Activated naive CD8-positive, alpha-beta T cell treated with anti-CD3 and anti-CD28 coated beads for 36 hours (primary cell): ENCODE measurements at regions not wholly inside any gene's neighbourhood (a gene's known extent, or its start where the extent isn't known, plus 50 kb on each side); places are given as distances from the start of the nearest gene placed in this dataset.
"Not testable (repeated sequence)": the region's sequence is repeated elsewhere in the genome, so short reads cannot be mapped to it uniquely, and the experiment has no call there.

Experiments used
- DNase-seq: peaks from one replicate; pipeline ENCODE4 v3.0.0; 2021
- H3K27ac Mint-ChIP-seq: one replicate; pipeline ENCODE4 v1.8.0; 2022; ENCODE audit warnings: mild to moderate bottlenecking, moderate library complexity, mixed read lengths
- H3K27me3 Mint-ChIP-seq: one replicate; pipeline ENCODE4 v1.8.0; 2022; ENCODE audit warnings: mild to moderate bottlenecking, mixed read lengths
- H3K36me3 Mint-ChIP-seq: one replicate; pipeline ENCODE4 v1.8.0; 2021; ENCODE audit warnings: mild to moderate bottlenecking, mixed read lengths
- H3K4me1 Mint-ChIP-seq: one replicate; pipeline ENCODE4 v1.8.0; 2021; ENCODE audit warnings: mixed read lengths
- H3K4me3 Mint-ChIP-seq: one replicate; pipeline ENCODE4 v1.8.0; 2022; ENCODE audit warnings: mild to moderate bottlenecking, moderate library complexity, mixed read lengths
- H3K9me3 Mint-ChIP-seq: one replicate; pipeline ENCODE4 v1.8.0; 2022; ENCODE audit warnings: mixed read lengths

DNA sequence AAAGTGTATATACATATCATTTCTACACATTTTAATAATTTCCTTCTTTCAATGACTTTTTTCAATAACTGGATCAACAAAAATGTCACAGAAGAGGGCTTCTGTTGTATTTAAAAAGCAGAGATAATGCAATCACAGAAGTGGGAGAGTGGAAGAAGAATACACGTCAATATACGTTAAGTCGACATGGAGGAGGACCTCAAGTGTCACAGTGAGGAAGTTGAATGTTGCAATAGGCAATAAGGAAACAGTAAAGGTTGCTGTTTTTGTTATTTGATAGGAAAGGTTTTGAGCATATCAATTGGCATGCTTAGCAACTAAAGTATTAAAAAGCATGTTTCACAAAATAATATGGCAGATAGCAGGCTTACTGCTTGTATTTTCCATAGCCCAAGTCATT is 184.0 kb upstream of the NR4A3 start:
- Mint-ChIP-seq H3K27ac (no peak overlapping the region), H3K4me1 (no peaks in the 10 kb centered on the region), H3K27me3 (no peaks in the 10 kb centered on the region), H3K9me3 (peaks cover 3% of the 10 kb centered on the region), H3K4me3 (no peak overlapping the region), H3K36me3 (no peaks in the 10 kb centered on the region)
- DNase-seq: no peak

DNA sequence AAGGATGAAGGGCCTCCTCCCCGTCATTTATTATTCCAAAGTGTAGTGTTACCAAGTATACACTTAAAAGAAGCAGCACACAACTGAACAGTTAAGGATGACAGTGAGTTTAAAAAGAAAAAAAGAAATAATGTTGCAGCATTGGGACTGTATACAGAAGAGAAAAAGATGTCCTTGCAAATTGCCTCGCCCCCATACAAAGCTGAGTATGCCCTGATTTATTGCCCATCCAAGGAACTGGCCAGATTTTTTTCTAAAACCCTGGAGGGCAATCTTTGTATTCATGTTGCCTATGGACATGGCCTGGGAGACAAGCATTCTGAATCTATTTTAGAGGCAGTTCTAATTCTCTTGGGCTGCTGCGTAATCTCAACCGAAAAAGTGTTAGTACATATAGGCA is 182.7 kb upstream of the NR4A3 start:
- H3K27me3 Mint-ChIP-seq: no peaks in the 10 kb centered on the region
- no peak overlapping the region for H3K27ac Mint-ChIP-seq

DNA sequence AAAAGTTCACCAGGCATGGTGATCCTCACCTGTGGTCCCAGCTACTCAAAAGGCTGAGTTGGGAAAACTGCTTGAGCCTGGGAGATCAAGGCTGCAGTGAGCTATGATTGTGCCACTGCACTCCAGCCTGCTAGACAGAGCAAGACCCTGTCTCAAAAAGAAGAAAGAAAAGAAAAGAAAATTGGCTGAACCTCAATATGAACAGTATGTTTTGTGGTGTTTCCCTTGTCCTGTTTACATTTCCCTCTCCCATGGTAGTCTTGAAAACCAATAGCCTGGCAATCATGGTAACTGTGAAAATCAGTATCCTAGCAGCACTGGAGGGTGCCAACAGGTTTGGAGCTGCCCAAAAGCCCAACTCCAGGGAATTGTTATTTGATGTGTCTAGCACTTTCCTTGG is 174.1 kb upstream of the NR4A3 start:
- DNase-seq: no peak
- Mint-ChIP-seq H3K27me3 (no peaks in the 10 kb centered on the region), H3K36me3 (no peaks in the 10 kb centered on the region), H3K9me3 (peaks cover 11% of the 10 kb centered on the region), H3K27ac (no peak overlapping the region), H3K4me3 (no peak overlapping the region), H3K4me1 (no peaks in the 10 kb centered on the region)

More for the DNA sequence above, 182.7 kb upstream of the NR4A3 start:
- H3K4me1 Mint-ChIP-seq: no peaks in the 10 kb centered on the region
- no peak for DNase-seq
- H3K36me3 Mint-ChIP-seq: no peaks in the 10 kb centered on the region
- peaks cover 3% of the 10 kb centered on the region for H3K9me3 Mint-ChIP-seq
- no peak overlapping the region for H3K4me3 Mint-ChIP-seq

DNA sequence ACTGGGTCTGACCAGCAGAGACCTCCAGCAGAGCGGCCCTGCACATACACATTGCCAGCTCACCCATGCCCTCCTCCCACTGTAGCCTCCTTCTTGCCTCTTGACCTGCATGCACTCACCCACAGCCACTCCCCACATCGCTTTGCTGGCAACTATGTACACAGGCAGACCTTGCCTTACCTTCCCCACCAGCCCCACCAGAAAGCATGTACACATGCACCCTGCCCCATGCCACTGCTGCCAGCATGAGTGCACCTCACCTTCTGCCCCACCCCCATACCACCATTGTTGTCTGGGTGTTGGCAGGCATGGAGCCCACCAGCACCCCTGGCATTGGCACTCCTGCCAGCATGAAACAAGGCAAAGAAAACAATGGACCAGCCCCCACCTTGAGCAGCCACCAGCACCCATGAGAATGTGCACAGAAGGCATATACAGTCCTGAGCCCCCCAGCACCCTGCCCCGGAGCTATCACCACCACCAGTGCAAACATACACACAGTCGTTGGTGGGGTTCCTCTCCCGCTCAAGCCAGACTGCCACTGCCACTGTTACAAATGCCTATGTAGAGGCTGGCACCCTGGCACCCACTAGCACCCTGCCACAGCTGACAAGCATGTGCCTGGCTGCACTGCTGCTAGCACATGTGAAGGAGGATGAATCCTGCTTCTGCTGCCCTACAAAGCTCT is 171.4 kb upstream of the NR4A3 start:
- Mint-ChIP-seq H3K27me3 (no peaks in the 10 kb centered on the region), H3K36me3 (no peaks in the 10 kb centered on the region), H3K27ac (no peak overlapping the region)

DNA sequence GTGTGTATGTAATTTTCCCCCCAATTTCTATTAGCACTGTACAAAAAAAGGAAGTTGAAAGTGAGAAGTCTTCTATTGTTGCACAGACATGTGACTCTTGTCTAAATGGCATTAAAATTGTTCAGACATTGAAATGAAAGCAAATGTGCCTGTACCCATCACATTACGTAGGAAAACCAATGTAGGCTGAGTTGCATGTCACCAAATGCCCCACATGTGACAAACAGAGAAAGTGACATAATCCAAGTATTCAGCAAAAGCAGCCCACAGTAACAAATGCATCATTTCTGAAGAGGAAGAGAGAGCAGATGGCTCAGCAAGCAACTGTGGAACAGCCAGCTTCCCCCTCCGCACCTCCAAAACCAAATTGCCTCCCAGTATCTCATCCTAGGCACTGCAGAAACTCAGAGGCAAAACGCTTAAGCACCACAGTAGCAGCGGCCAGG is 161.5 kb upstream of the NR4A3 start:
- Mint-ChIP-seq H3K9me3 (no peaks in the 10 kb centered on the region), H3K27ac (no peak overlapping the region), H3K36me3 (no peaks in the 10 kb centered on the region), H3K4me1 (peaks cover 2% of the 10 kb centered on the region), H3K27me3 (peaks cover 8% of the 10 kb centered on the region), H3K4me3 (no peak overlapping the region)
- no peak for DNase-seq

More for the DNA sequence above, 171.4 kb upstream of the NR4A3 start:
- Mint-ChIP-seq H3K4me1 (no peaks in the 10 kb centered on the region), H3K4me3 (no peak overlapping the region), H3K9me3 (peaks cover 25% of the 10 kb centered on the region)
- no peak for DNase-seq

DNA sequence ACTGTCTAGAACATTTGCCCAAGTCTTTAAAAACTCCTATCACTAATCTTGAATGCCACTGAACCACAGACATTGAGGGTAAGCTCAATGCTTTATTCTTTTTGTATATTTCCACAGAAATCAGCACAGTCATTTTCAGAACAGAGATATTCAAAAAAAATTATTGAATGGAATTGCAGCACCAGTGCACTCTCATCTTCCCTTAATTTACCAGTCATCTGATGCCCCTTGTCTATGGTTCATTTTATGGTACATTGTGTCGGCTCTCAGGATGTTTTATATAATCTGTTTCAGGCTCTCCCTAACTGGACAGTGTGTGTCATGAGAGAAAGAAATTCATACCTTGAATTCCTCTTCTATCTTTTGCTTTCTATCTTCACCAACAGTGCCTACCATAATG is 158.4 kb upstream of the NR4A3 start:
- peaks cover 8% of the 10 kb centered on the region for H3K27me3 Mint-ChIP-seq
- no peak overlapping the region for H3K27ac Mint-ChIP-seq
- peaks cover 6% of the 10 kb centered on the region for H3K4me1 Mint-ChIP-seq
- no peak for DNase-seq
- H3K4me3 Mint-ChIP-seq: no peak overlapping the region
- H3K9me3 Mint-ChIP-seq: no peaks in the 10 kb centered on the region
- H3K36me3 Mint-ChIP-seq: no peaks in the 10 kb centered on the region

DNA sequence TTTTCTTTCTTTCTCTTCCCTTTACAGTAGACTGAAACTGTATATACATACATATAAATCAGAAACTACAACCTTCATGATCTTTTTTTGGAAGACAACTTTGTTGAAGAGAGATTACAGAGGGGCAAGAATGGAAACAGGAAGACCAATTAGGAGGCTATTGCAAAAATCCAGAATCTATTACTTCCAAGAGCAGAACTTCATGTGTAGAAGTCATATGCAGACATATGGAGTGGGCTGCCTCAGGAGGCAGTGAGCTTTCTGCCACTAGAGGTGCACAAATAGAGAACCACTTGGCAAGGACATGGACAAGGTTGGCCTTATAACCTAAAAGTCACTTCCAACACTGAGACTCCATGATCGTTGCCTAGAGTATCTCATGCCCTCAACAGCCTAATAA is 157.8 kb upstream of the NR4A3 start:
- Mint-ChIP-seq H3K4me1 (peaks cover 6% of the 10 kb centered on the region), H3K27me3 (peaks cover 8% of the 10 kb centered on the region), H3K27ac (no peak overlapping the region), H3K9me3 (no peaks in the 10 kb centered on the region), H3K4me3 (no peak overlapping the region), H3K36me3 (no peaks in the 10 kb centered on the region)
- no peak for DNase-seq

DNA sequence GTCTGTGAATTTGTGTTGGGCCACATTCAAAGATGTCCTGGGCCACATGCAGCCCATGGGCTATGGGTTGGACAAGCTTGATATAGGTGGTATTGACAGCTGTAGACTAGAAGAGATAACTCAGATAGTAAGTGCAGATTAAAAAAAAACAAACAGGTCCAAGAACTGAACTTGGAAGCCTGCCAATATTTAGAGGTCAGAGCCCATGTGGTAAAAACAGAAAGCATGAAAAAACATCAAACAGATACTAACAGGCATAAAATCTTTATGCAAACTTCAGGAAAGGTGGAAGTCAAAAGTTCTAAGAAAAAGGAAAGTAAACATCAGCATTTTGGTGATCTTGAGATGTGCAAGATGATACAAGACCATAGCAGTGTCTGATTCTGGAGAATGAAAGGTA is 155.1 kb upstream of the NR4A3 start:
- H3K4me3 Mint-ChIP-seq: no peak overlapping the region
- H3K9me3 Mint-ChIP-seq: no peaks in the 10 kb centered on the region
- peaks cover 8% of the 10 kb centered on the region for H3K27me3 Mint-ChIP-seq
- no peak overlapping the region for H3K27ac Mint-ChIP-seq
- DNase-seq: no peak
- H3K36me3 Mint-ChIP-seq: no peaks in the 10 kb centered on the region
- H3K4me1 Mint-ChIP-seq: peaks cover 4% of the 10 kb centered on the region

DNA sequence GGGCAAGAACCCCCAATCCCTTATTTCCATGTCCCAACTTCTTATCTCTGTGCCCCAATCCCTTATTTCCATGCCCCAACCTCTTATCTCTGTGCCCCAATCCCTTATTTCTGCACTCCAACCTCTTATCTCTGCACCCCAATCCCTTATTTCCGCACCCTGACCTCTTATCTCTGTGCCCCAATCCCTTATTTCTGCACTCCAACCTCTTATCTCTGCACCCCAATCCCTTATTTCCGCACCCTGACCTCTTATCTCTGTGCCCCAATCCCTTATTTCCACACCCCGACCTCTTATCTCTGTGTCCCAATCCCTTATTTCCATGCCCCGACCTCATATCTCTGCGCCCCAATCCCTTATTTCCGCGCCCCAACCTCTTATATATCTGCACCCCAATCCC is 150.8 kb upstream of the NR4A3 start:
- not testable (repeated sequence) for DNase-seq, H3K4me1 Mint-ChIP-seq, H3K36me3 Mint-ChIP-seq, H3K4me3 Mint-ChIP-seq, H3K27ac Mint-ChIP-seq, H3K9me3 Mint-ChIP-seq, H3K27me3 Mint-ChIP-seq

DNA sequence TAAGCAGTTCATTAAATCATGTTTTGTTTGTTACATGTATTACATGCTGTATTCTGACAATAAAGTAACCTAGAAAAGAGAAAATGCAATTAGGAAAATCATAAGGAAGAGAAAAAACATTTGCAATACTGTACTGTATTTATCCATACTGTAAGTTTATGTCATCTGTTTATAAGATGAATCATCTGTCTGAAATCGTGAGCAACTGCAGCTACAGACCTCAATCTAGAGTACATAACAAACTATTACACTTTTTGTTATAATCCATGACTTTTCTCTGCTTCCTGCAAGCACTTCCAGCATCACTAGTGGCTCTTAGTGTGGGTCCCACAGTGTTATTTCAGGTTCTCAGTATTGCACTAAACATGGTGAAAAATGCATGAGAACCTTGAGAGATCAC is 144.4 kb upstream of the NR4A3 start:
- H3K27ac Mint-ChIP-seq: no peak overlapping the region
- no peak for DNase-seq
- peaks cover 5% of the 10 kb centered on the region for H3K36me3 Mint-ChIP-seq
- peaks cover 12% of the 10 kb centered on the region for H3K9me3 Mint-ChIP-seq
- no peak overlapping the region for H3K4me3 Mint-ChIP-seq
- H3K27me3 Mint-ChIP-seq: no peaks in the 10 kb centered on the region
- no peaks in the 10 kb centered on the region for H3K4me1 Mint-ChIP-seq

DNA sequence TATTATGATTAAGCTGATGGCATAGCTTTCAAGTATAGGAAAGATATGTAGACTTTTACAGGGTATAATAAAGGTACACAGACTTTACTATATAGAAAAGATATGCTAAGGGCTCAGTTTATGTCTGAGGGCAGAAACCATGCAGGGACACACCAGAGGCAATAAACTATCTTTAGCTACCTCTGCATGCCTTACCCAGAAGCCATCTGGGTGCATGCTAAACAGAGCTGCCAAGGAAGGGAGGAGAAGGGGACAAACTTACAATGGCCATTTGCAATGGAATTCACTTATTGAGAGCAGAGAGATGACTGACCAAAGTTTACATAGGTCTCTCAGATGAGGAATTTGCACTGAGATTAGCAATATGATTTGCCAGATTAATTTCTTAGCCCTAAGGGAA is 143.1 kb upstream of the NR4A3 start:
- Mint-ChIP-seq H3K27ac (no peak overlapping the region), H3K9me3 (peaks cover 16% of the 10 kb centered on the region), H3K4me3 (no peak overlapping the region), H3K4me1 (no peaks in the 10 kb centered on the region), H3K36me3 (peaks cover 5% of the 10 kb centered on the region), H3K27me3 (no peaks in the 10 kb centered on the region)
- no peak for DNase-seq

DNA sequence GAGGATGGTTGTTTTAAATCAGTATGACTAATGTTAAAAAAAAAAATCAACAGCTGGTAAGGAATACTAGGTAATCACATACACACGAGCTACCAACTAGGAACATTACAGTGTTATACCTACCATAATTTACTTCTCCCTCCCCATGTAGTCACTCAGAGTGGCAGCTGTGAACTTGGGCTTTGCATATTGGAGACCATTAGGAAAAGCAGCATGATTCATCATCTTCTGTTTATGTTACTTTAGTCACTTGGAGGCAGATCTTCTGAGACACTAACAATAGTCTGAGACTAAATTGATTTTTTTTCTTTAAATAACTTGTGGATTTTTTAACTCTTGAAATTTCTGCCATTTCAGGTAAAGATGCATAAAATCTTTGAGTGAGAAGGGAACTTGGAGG is 141.5 kb upstream of the NR4A3 start:
- Mint-ChIP-seq H3K4me1 (no peaks in the 10 kb centered on the region), H3K36me3 (peaks cover 5% of the 10 kb centered on the region), H3K27me3 (no peaks in the 10 kb centered on the region), H3K9me3 (peaks cover 13% of the 10 kb centered on the region), H3K4me3 (no peak overlapping the region), H3K27ac (no peak overlapping the region)
- no peak for DNase-seq

DNA sequence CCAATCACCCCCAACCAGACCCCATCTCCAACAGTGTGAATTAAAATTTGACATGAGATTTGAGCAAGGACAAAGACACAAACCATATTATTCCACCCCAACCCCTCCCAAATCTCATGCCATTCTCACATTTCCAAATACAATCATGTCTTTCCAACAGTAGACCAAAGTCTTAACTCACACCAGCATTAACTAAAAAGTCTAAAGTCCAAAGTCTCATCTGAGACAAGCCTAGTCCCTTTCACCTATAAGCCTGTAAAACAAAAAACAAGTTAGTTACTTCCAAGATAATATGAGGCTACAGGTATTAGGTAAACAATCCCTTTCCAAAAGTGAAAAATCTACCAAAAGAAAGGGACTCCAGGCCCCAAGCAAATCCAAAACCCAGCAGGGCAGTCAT is 140.6 kb upstream of the NR4A3 start:
- Mint-ChIP-seq H3K4me3 (no peak overlapping the region), H3K36me3 (no peaks in the 10 kb centered on the region), H3K27ac (no peak overlapping the region), H3K9me3 (peaks cover 7% of the 10 kb centered on the region), H3K27me3 (no peaks in the 10 kb centered on the region), H3K4me1 (no peaks in the 10 kb centered on the region)
- DNase-seq: no peak

DNA sequence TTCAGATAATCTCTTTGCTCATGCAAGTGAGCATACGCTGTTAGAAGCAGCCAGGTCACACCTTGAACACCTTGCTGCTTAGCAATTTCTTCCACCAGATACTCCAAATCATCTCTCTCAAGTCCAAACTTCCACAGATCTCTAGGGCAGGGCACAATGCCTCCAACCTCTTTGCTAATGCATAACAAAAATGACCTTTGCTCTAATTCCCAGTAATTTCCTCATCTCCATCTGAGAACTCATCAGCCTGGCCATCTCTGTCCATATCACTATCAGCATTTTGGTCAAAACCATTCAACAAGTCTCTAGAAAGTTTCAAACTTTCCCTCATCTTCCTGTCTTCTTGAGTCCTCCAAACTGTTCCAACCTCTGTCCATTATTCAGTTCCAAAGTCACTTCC is 139.3 kb upstream of the NR4A3 start:
- H3K4me1 Mint-ChIP-seq: no peaks in the 10 kb centered on the region
- peaks cover 5% of the 10 kb centered on the region for H3K9me3 Mint-ChIP-seq
- DNase-seq: no peak
- H3K27me3 Mint-ChIP-seq: no peaks in the 10 kb centered on the region
- no peak overlapping the region for H3K27ac Mint-ChIP-seq
- H3K4me3 Mint-ChIP-seq: no peak overlapping the region
- H3K36me3 Mint-ChIP-seq: no peaks in the 10 kb centered on the region

DNA sequence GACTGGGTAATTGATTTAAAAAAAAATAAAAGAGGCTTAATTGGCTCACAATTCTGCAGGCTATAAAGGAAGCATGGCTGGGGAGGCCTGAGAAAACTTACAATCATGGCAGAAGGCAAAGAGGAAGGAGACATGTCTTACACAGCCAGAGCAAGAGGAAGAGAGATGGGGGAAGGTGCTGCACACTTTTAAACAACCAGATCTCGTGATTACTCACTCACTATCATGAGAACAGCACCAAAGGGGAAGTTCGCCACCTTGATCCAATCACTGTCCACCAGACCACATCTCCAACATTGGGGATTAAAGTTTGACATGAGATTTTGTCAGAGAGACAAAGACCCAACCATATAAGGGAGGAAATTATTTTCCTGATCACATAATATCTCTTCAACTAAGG is 138.8 kb upstream of the NR4A3 start:
- peaks cover 5% of the 10 kb centered on the region for H3K9me3 Mint-ChIP-seq
- H3K27me3 Mint-ChIP-seq: no peaks in the 10 kb centered on the region
- no peaks in the 10 kb centered on the region for H3K36me3 Mint-ChIP-seq
- no peak overlapping the region for H3K4me3 Mint-ChIP-seq
- H3K27ac Mint-ChIP-seq: no peak overlapping the region
- no peak for DNase-seq
- H3K4me1 Mint-ChIP-seq: no peaks in the 10 kb centered on the region

DNA sequence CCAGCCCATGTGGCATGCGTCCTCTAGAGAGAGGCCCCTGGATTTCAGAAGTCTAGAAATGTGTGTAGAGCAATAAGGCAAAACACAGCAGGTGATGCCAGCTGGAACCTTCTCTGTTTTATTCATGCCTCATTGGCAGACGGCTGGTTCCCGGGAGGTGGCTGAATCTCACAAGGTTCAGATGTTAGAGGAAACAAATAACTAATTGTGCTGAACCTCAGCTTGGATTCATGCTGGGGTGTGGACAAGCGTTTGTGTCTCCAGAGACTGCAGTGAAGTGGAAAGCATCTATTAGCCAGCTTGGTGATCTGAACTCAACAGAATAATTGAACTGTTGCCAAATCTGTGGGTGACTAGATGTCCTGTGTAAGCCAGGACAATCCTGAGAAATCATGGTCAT is 131.1 kb upstream of the NR4A3 start:
- DNase-seq: no peak
- no peaks in the 10 kb centered on the region for H3K27me3 Mint-ChIP-seq
- no peak overlapping the region for H3K4me3 Mint-ChIP-seq
- no peaks in the 10 kb centered on the region for H3K9me3 Mint-ChIP-seq
- H3K36me3 Mint-ChIP-seq: no peaks in the 10 kb centered on the region
- no peaks in the 10 kb centered on the region for H3K4me1 Mint-ChIP-seq
- H3K27ac Mint-ChIP-seq: no peak overlapping the region
